RWPE2 (cell line): ENCODE measurements at regions not wholly inside any gene's neighbourhood (a gene's known extent, or its start where the extent isn't known, plus 50 kb on each side); places are given as distances from the start of the nearest gene placed in this dataset.

Experiments
- ATAC-seq: fragments of 200-7000 bp; cut with Tn5 transposase; 3 replicates; pipeline ENCODE4 v1.9.1; 2021; ENCODE audit warnings: low read depth
- DNase-seq: peaks from one replicate; pipeline ENCODE4 v3.0.0-alpha.2; 2020; ENCODE audit warnings: low spot score
- H3K27ac ChIP-seq: fragments of 450-650 bp; 2 replicates; pipeline ENCODE4 v1.5.1; 2017; ENCODE audit warnings: mild to moderate bottlenecking; ENCODE audit not compliant: poor library complexity, severe bottlenecking
- H3K27me3 ChIP-seq: fragments of 250-450 bp; sonication (Bioruptor Pico); 2 replicates; pipeline ENCODE4 v1.5.1; 2021; ENCODE audit warnings: mild to moderate bottlenecking, moderate library complexity; ENCODE audit not compliant: insufficient read depth, poor library complexity, severe bottlenecking
- H3K36me3 ChIP-seq: fragments of 250-450 bp; sonication (Bioruptor Pico); 2 replicates; pipeline ENCODE4 v1.5.1; 2020; ENCODE audit warnings: low read depth, mild to moderate bottlenecking, moderate library complexity
- H3K4me1 ChIP-seq: fragments of 250-450 bp; sonication (Bioruptor Pico); 2 replicates; pipeline ENCODE4 v1.5.1; 2021; ENCODE audit warnings: mild to moderate bottlenecking, moderate library complexity; ENCODE audit not compliant: insufficient read depth, poor library complexity, severe bottlenecking
- H3K4me3 ChIP-seq: fragments of 250-450 bp; sonication (Bioruptor Pico); 2 replicates; pipeline ENCODE4 v1.5.1; 2021; ENCODE audit warnings: mild to moderate bottlenecking, moderate library complexity; ENCODE audit not compliant: severe bottlenecking
- H3K9me3 ChIP-seq: fragments of 250-450 bp; sonication (Bioruptor Pico); 2 replicates; pipeline ENCODE4 v1.5.1; 2021; ENCODE audit warnings: mild to moderate bottlenecking, moderate library complexity; ENCODE audit not compliant: severe bottlenecking
- TF ChIP-seq, protein P1 (sequence below): fragments of 450-650 bp; IDR thresholded peaks from one replicate; pipeline ENCODE4 v1.5.1; 2017; ENCODE audit warnings: mild to moderate bottlenecking, moderate library complexity; ENCODE audit not compliant: poor library complexity, severe bottlenecking

DNA sequence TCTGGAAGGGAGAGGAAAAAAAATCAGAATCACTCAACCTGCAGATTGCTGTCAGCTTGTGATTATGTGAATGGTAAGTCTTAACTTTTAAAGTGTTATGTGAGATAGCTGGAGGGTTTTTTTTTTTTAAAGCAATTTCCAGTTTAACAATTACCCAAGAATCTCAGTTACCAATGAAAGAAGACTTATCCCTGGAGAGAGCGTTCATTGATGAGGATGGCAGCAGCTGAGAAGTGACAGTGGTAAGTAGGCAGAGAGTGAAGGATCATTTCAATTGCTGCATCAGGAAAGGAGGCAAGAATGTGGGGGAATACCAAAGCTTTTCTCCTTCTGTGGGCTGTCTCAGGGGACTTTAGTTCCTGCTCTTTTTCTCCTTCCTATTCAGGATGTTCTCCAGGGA, 370.2 kb upstream of the C9orf72 start:
- Histone ChIP-seq H3K4me3 (no peak overlapping the region), H3K36me3 (no peaks in the 10 kb centered on the region), H3K4me1 (no peaks in the 10 kb centered on the region), H3K27me3 (no peaks in the 10 kb centered on the region), H3K27ac (no peak overlapping the region), H3K9me3 (no peaks in the 10 kb centered on the region)
- ATAC-seq: no peak
- TF ChIP-seq, protein P1, sequence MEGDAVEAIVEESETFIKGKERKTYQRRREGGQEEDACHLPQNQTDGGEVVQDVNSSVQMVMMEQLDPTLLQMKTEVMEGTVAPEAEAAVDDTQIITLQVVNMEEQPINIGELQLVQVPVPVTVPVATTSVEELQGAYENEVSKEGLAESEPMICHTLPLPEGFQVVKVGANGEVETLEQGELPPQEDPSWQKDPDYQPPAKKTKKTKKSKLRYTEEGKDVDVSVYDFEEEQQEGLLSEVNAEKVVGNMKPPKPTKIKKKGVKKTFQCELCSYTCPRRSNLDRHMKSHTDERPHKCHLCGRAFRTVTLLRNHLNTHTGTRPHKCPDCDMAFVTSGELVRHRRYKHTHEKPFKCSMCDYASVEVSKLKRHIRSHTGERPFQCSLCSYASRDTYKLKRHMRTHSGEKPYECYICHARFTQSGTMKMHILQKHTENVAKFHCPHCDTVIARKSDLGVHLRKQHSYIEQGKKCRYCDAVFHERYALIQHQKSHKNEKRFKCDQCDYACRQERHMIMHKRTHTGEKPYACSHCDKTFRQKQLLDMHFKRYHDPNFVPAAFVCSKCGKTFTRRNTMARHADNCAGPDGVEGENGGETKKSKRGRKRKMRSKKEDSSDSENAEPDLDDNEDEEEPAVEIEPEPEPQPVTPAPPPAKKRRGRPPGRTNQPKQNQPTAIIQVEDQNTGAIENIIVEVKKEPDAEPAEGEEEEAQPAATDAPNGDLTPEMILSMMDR: no peak
- DNase-seq: no peak

DNA sequence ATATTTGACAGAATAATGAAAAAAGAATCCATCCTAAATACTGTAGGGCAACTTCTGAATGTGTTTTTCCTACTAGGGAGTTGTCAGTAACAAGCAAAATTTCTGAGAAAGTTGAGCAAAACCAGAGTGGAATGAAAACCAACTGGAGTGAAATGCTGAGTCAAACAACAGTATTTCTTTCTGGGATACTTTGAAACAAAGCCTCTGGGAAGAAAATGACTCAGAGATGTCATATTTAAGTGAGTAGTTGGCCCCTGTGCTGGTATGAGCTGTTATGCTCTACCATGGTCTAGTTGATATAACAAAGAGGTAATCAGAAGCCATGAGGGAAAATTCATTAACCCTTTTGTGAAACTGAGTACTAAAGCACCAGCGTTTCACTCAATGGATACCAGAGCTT, 372.1 kb upstream of the C9orf72 start:
- DNase-seq (no peak), ATAC-seq (no peak)
- H3K4me3 ChIP-seq: no peak overlapping the region
- H3K4me1 ChIP-seq: no peaks in the 10 kb centered on the region
- TF ChIP-seq, protein P1: no peak
- H3K9me3 ChIP-seq: no peaks in the 10 kb centered on the region
- H3K27me3 ChIP-seq: no peaks in the 10 kb centered on the region
- H3K36me3 ChIP-seq: no peaks in the 10 kb centered on the region
- H3K27ac ChIP-seq: no peak overlapping the region

DNA sequence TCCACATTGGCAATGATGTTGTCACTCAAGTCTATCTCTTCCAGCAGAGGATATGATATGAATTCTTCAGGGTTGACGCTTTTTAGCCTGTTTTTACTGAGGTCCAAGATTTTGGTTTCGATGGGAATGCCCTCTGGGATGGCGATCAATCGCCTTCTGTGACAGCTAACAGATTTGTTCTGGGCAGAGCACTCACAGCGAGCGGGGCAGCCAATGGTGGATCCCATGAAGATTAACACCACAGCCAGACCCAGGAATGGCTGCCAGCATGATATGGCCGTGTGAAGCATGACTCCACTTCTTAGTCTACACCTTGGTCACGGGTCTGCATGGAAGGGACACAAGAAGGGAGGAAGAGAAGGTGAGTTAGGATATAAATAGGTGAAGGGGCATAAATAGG, 377.1 kb upstream of the C9orf72 start:
- H3K27me3 ChIP-seq: peaks cover 6% of the 10 kb centered on the region
- no peak overlapping the region for H3K4me3 ChIP-seq
- ATAC-seq (no peak), DNase-seq (no peak)
- no peak overlapping the region for H3K27ac ChIP-seq
- no peaks in the 10 kb centered on the region for H3K36me3 ChIP-seq
- TF ChIP-seq, protein P1: no peak
- H3K4me1 ChIP-seq: no peaks in the 10 kb centered on the region
- no peaks in the 10 kb centered on the region for H3K9me3 ChIP-seq

DNA sequence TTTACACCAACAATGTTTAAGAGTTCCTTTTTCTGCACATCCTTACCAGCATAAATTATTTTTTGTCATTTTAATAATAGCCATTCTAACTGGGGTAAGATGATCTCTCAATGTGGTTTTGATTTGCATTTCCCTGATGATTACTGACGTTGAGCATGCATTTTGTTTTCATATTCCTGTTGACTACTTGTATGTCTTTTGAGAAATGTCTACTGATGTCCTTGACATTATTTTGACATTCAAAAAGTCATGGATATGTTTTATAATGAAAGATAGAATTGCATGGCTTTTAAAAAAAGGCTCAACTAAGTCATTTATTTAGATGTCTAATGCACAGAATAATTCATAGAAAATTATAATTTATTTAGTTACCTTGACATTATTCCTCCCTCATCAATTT, 381.6 kb upstream of the C9orf72 start:
- ATAC-seq (no peak), DNase-seq (no peak)
- no peak overlapping the region for H3K27ac ChIP-seq
- no peaks in the 10 kb centered on the region for H3K36me3 ChIP-seq
- H3K9me3 ChIP-seq: no peaks in the 10 kb centered on the region
- no peaks in the 10 kb centered on the region for H3K4me1 ChIP-seq
- peaks cover 17% of the 10 kb centered on the region for H3K27me3 ChIP-seq
- H3K4me3 ChIP-seq: no peak overlapping the region
- TF ChIP-seq, protein P1: no peak

DNA sequence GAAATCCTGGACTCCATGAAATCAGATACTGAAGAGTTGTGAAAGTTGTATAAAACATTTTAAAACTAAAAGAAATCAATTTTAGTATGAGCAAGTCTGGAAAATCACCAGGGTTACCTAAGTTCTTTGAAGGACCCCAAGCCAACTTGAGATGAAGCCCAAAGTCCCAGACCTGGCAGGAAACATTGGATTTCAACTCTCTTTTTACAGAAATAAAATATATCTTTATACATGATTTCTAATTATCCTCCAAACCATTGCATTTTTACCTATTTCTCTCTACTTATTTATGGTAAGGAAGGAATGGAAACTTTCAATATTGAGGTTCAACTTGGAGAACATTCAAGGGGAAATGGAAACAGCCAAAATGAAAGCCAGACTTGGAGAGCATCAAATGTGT, 390.6 kb upstream of the C9orf72 start:
- TF ChIP-seq, protein P1: no peak
- Histone ChIP-seq H3K4me1 (no peaks in the 10 kb centered on the region), H3K36me3 (no peaks in the 10 kb centered on the region), H3K4me3 (no peak overlapping the region), H3K27ac (no peak overlapping the region), H3K27me3 (peaks cover 15% of the 10 kb centered on the region), H3K9me3 (no peaks in the 10 kb centered on the region)
- DNase-seq (no peak), ATAC-seq (no peak)
